ENCODE measurements at regions not wholly inside any gene's neighbourhood (a gene's known extent, or its start where the extent isn't known, plus 50 kb on each side); places are given as distances from the start of the nearest gene placed in this dataset.

DNA sequence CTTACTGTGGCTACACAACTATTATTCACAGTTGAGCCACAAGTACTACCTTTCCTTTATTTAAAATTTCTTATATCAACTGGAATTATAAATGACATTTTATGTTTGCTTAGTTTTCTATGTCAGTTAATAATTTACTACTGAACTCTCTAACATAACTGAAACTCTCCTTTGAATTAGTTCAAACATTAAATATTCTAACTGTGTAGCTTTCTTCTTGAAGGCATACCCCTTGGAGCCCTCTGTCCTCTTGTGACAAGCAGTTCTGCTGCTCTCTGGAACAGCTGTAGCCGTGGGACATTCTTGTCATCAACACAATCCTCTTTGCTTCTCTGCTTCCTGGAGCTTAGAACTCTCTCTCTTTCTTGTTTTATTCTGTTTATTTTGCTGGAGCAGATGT is 244.8 kb downstream of the NHLRC3 start:
- DNase-seq (ENCODE audit: low read depth), result no peak

DNA sequence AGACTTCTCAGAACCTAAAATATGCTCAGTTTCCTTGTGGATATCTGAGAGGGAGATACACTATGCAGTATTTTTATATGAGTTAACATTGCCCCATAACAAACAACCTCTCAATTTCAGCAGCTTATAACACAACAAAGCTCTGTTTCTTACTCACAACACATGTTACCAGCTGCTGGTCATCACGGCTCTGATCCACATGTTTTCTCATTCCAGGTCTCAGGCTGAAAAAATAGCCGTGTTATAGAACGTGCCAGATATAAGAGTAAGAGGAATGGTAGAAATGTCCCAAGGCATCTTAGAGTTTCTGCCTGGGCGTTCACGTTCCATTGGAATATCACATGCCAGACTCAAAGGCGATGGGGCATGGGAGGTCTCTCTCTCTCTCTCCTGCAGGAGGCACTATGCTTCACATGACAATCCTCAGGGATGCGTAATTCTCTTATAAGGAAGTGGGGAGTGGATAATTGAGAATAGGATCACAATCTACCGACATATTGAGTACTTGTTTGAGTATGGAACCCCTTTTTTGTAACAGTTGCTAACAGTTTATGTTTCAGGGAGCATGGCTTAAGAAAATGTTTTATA is 246.6 kb downstream of the NHLRC3 start:
- peak; percentile 25 for DNase-seq (ENCODE audit: low read depth)
